GM23338 (cell line): ENCODE measurements at regions not wholly inside any gene's neighbourhood (a gene's known extent, or its start where the extent isn't known, plus 50 kb on each side); places are given as distances from the start of the nearest gene placed in this dataset.

Experiments used
- ATAC-seq: fragments of 200-7000 bp; cut with Tn5 transposase; 3 replicates; pipeline ENCODE4 v1.9.1; 2020
- DNase-seq: peaks from one replicate; pipeline ENCODE4 v3.0.0-alpha.2; 2015; ENCODE audit warnings: low spot score
- H2AFZ ChIP-seq: fragments of 200-600 bp; sonication (generic); 2 replicates; pipeline ENCODE4 v1.8.0; 2016; ENCODE audit warnings: antibody characterized with exemption, mild to moderate bottlenecking, moderate library complexity
- H3F3A ChIP-seq: fragments of 200-600 bp; sonication (generic); replicated peaks from 2 replicates; pipeline ENCODE4 v1.8.0; 2017; ENCODE audit warnings: antibody characterized with exemption, mixed run types, low read depth
- H3K27ac ChIP-seq: fragments of 200-600 bp; sonication (generic); 2 replicates; pipeline ENCODE4 v1.6.1; 2016; ENCODE audit warnings: low read depth
- H3K27me3 ChIP-seq: fragments of 200-600 bp; sonication (generic); 2 replicates; pipeline ENCODE4 v1.8.0; 2016; ENCODE audit warnings: mild to moderate bottlenecking, mixed run types, moderate library complexity; ENCODE audit not compliant: insufficient read depth
- H3K36me3 ChIP-seq: fragments of 200-600 bp; sonication (generic); 2 replicates; pipeline ENCODE4 v1.8.0; 2016; ENCODE audit warnings: mild to moderate bottlenecking; ENCODE audit not compliant: insufficient read depth
- H3K4me1 ChIP-seq: fragments of 200-600 bp; sonication (generic); 2 replicates; pipeline ENCODE4 v1.8.0; 2016; ENCODE audit warnings: mild to moderate bottlenecking, moderate library complexity; ENCODE audit not compliant: insufficient read depth
- H3K4me2 ChIP-seq: fragments of 200-600 bp; sonication (generic); 2 replicates; pipeline ENCODE4 v1.7.1; 2017; ENCODE audit warnings: mixed run types
- H3K4me3 ChIP-seq: fragments of 200-600 bp; sonication (generic); 2 replicates; pipeline ENCODE4 v1.6.1; 2016; ENCODE audit warnings: mixed run types
- H3K79me2 ChIP-seq: fragments of 200-600 bp; sonication (generic); replicated peaks from 2 replicates; pipeline ENCODE4 v1.8.0; 2017; ENCODE audit warnings: mild to moderate bottlenecking; ENCODE audit not compliant: insufficient read depth
- H3K9me2 ChIP-seq: fragments of 200-600 bp; sonication (generic); 2 replicates; pipeline ENCODE4 v1.8.0; 2017; ENCODE audit not compliant: insufficient read depth
- H4K20me1 ChIP-seq: fragments of 200-600 bp; sonication (generic); replicated peaks from 2 replicates; pipeline ENCODE4 v1.8.0; 2017; ENCODE audit warnings: mild to moderate bottlenecking; ENCODE audit not compliant: insufficient read depth
- H3K27ac Mint-ChIP-seq: 2 replicates; pipeline ENCODE4 v1.8.0; 2020; ENCODE audit warnings: inconsistent platforms, mild to moderate bottlenecking, moderate library complexity, mixed read lengths
- H3K27me3 Mint-ChIP-seq: 3 replicates; pipeline ENCODE4 v1.8.0; 2022; ENCODE audit warnings: low read depth, mild to moderate bottlenecking, moderate library complexity, mixed read lengths, inconsistent platforms; ENCODE audit not compliant: insufficient read depth, poor library complexity
- H3K36me3 Mint-ChIP-seq: 3 replicates; pipeline ENCODE4 v1.8.0; 2021; ENCODE audit warnings: low read depth, mild to moderate bottlenecking, inconsistent platforms, moderate library complexity, mixed read lengths
- H3K4me1 Mint-ChIP-seq: 3 replicates; pipeline ENCODE4 v1.8.0; 2020; ENCODE audit warnings: mild to moderate bottlenecking, inconsistent platforms, mixed read lengths
- H3K4me3 Mint-ChIP-seq: 3 replicates; pipeline ENCODE4 v1.8.0; 2021; ENCODE audit warnings: moderate library complexity, mild to moderate bottlenecking, inconsistent platforms, mixed read lengths
- H3K9me3 Mint-ChIP-seq: 3 replicates; pipeline ENCODE4 v1.8.0; 2020; ENCODE audit warnings: moderate library complexity, mild to moderate bottlenecking, inconsistent platforms, mixed read lengths
- CREB1 ChIP-seq: fragments of 250-450 bp; sonication (Bioruptor Pico); IDR thresholded peaks from 2 replicates; pipeline ENCODE4 v1.5.0; 2020; ENCODE audit warnings: low read depth, mild to moderate bottlenecking, moderate library complexity
- CTCF ChIP-seq, 2 experiments: fragments of 200-600 bp in 1 of 2; sonication (generic) in 1 of 2; conservative IDR thresholded peaks; 2 replicates each; pipeline versions ENCODE4 v1.5.1 to v1.6.1; 2016 to 2017; ENCODE audit warnings: antibody characterized with exemption in 2 of 2, low read depth in 2 of 2, mild to moderate bottlenecking in 2 of 2, moderate library complexity in 1 of 2
- ETS1 ChIP-seq: IDR thresholded peaks from 2 replicates; pipeline ENCODE4 v1.6.1; 2016; ENCODE audit warnings: antibody characterized with exemption
- EZH2 ChIP-seq: fragments of 200-600 bp; sonication (generic); IDR thresholded peaks from one replicate; pipeline ENCODE4 v1.8.0; 2017; ENCODE audit warnings: antibody characterized with exemption, mild to moderate bottlenecking, low read depth; ENCODE audit not compliant: unreplicated experiment
- EZH2phosphoT487 ChIP-seq: fragments of 200-600 bp; sonication (generic); IDR thresholded peaks from one replicate; pipeline ENCODE4 v1.8.1; 2018; ENCODE audit warnings: antibody characterized with exemption; ENCODE audit not compliant: unreplicated experiment
- JUNB ChIP-seq: IDR thresholded peaks from one replicate; pipeline ENCODE4 v1.6.1; 2016; ENCODE audit warnings: antibody characterized with exemption; ENCODE audit not compliant: unreplicated experiment
- NANOG ChIP-seq: IDR thresholded peaks from 2 replicates; pipeline ENCODE4 v1.6.1; 2016; ENCODE audit warnings: antibody characterized with exemption, borderline replicate concordance
- POLR2AphosphoS5 ChIP-seq: IDR thresholded peaks from 2 replicates; pipeline ENCODE4 v1.6.1; 2016; ENCODE audit warnings: antibody characterized with exemption, low read depth
- REST ChIP-seq: IDR thresholded peaks from one replicate; pipeline ENCODE4 v1.6.1; 2018; ENCODE audit warnings: antibody characterized with exemption; ENCODE audit not compliant: unreplicated experiment
- STAT1 ChIP-seq: IDR thresholded peaks from one replicate; pipeline ENCODE4 v1.6.1; 2016; ENCODE audit warnings: antibody characterized with exemption; ENCODE audit not compliant: unreplicated experiment
- ZNF114 ChIP-seq: fragments of 250-450 bp; sonication (Bioruptor Pico); IDR thresholded peaks from 2 replicates; pipeline ENCODE4 v1.5.0; 2020; ENCODE audit warnings: mild to moderate bottlenecking, moderate library complexity
- ZNF331 ChIP-seq: fragments of 250-450 bp; sonication (Bioruptor Pico); IDR thresholded peaks from 2 replicates; pipeline ENCODE4 v1.5.0; 2020; ENCODE audit warnings: low read depth, mild to moderate bottlenecking, moderate library complexity
- ZNF462 ChIP-seq: fragments of 250-450 bp; sonication (Bioruptor Pico); IDR thresholded peaks from 2 replicates; pipeline ENCODE4 v1.5.0; 2020; ENCODE audit warnings: mild to moderate bottlenecking, moderate library complexity

- TF ChIP-seq ZNF331 (CRISPR knock-in tag) = no peak
- no peak for TF ChIP-seq JUNB
Measured at GRCh38 chr4:81776794-81777193, 305.1 kb upstream of the RASGEF1B start (continued).

GRCh38 chr4:81773557-81773956 lies 301.9 kb upstream of the RASGEF1B start:
- no peaks in the 10 kb centered on the region for H3K36me3 ChIP-seq
- Mint-ChIP-seq H3K9me3 (no peaks in the 10 kb centered on the region; the same call in 2 of the 3 replicates), H3K4me1 (0 out of 3 replicates have a peak, but pooled peaks cover 3% of the 10 kb centered on the region), H3K4me3 (no peak overlapping the region), H3K27ac (no peak overlapping the region), H3K36me3 (no peaks in the 10 kb centered on the region), H3K27me3 (no peaks in the 10 kb centered on the region)
- H2AFZ ChIP-seq = no peak overlapping the region
- H3K9me2 ChIP-seq = no peaks in the 10 kb centered on the region; the same call in 1 of the 2 replicates
- ATAC-seq (no peak), DNase-seq (no peak)
- H3K4me2 ChIP-seq = no peak overlapping the region
- no peaks in the 10 kb centered on the region for H3K79me2 ChIP-seq
- no peak for TF ChIP-seq ZNF462 (CRISPR knock-in tag)
- no peak for TF ChIP-seq ZNF114 (CRISPR knock-in tag)
- no peak for TF ChIP-seq REST
- no peak for TF ChIP-seq CREB1
- no peak for TF ChIP-seq NANOG
- no peak for TF ChIP-seq POLR2AphosphoS5
- TF ChIP-seq JUNB = no peak
- no peak for TF ChIP-seq ZNF331 (CRISPR knock-in tag)
- no peak for TF ChIP-seq CTCF (conservative IDR thresholded peaks at IDR 0.05; ENCODE audit: low read depth in 2 of 2)
- TF ChIP-seq ETS1 = no peak
- no peak for TF ChIP-seq STAT1
- no peak for TF ChIP-seq EZH2
- TF ChIP-seq EZH2phosphoT487 = no peak
- no peak overlapping the region for H3K4me3 ChIP-seq
- no peaks in the 10 kb centered on the region for H3K4me1 ChIP-seq
- no peak overlapping the region for H3K27ac ChIP-seq
- H3K27me3 ChIP-seq = no peaks in the 10 kb centered on the region
- no peaks in the 10 kb centered on the region for H4K20me1 ChIP-seq
- no peaks in the 10 kb centered on the region for H3F3A ChIP-seq
